LNCaP clone FGC (cell line): ENCODE measurements at regions not wholly inside any gene's neighbourhood (a gene's known extent, or its start where the extent isn't known, plus 50 kb on each side); places are given as distances from the start of the nearest gene placed in this dataset.

Source experiments
- DNase-seq: peaks from one replicate; pipeline ENCODE4 v3.0.0-alpha.2; 2011; ENCODE audit warnings: low read depth
- H3K4me3 ChIP-seq: 2 replicates; pipeline ENCODE4 v1.5.1; 2011; ENCODE audit warnings: mild to moderate bottlenecking, low read depth, low read length, control low read depth
- TF ChIP-seq, protein P1 (sequence below): IDR thresholded peaks from 2 replicates; pipeline ENCODE4 v1.5.1; 2012; ENCODE audit warnings: mild to moderate bottlenecking; ENCODE audit not compliant: control insufficient read depth, insufficient read depth; ENCODE audit errors: extremely low read depth

DNA sequence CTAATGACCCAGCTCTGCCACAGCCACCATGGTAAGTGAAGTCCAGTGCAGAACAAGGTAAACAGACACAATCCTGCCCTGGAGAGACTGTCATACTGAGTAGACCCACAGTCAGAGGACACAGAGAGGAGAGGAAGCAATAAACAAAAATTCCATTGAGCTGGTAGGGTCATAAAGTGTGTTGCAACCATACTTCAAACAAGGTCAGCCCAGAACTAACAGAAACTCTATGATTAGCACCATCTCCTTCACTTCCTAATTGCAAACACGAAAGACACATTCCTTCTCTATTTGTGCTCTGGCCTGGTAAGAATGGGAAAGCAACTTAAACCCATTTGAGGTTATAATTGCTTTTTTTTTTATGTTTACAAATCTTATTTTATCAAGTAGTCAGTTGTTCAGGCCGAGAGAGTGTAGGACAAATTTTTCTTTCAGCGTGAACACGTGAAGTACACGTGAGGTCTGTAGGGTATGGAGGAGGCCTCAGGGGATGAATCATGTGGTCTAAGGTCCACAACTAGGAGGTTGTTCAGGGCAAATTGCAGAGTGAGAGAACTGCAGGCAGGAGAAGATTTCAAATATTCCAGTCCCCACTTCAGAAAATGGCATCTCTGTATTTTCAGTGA, 71.4 kb upstream of the GLS start:
- DNase-seq: no peak
- TF ChIP-seq, protein P1, sequence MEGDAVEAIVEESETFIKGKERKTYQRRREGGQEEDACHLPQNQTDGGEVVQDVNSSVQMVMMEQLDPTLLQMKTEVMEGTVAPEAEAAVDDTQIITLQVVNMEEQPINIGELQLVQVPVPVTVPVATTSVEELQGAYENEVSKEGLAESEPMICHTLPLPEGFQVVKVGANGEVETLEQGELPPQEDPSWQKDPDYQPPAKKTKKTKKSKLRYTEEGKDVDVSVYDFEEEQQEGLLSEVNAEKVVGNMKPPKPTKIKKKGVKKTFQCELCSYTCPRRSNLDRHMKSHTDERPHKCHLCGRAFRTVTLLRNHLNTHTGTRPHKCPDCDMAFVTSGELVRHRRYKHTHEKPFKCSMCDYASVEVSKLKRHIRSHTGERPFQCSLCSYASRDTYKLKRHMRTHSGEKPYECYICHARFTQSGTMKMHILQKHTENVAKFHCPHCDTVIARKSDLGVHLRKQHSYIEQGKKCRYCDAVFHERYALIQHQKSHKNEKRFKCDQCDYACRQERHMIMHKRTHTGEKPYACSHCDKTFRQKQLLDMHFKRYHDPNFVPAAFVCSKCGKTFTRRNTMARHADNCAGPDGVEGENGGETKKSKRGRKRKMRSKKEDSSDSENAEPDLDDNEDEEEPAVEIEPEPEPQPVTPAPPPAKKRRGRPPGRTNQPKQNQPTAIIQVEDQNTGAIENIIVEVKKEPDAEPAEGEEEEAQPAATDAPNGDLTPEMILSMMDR: no peak
- no peak overlapping the region for H3K4me3 ChIP-seq

DNA sequence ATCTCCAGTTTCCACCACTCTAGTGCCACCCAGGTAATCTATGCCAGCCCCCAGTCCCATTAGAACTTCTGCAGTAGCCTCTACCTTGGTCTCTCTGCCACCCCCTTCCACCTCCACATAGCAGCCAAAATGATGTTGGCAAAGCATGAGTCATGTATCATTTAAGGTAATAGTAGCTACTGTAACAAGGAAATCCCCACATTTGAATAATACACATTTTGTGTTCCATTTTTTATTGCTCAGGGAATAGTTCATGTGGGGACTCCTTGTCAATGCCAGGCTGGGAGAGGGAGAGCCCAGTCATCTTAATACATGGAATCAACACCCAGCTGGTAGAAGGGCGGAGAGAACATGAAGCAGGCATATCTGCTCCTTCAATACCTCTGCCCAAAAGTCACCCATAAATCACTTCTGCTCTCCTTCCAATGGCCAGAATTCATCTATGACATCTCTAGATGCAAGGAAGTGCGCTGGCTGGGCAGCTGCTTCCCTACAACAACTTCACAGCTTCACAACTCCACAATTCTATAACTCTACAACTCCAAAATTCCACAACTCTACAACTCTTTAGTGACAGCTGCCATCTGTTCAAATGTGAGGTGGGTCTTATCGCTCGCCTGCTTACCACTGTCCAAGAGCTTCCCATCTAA, 70.6 kb upstream of the GLS start:
- H3K4me3 ChIP-seq: no peak overlapping the region
- DNase-seq: no peak
- TF ChIP-seq, protein P1: no peak

DNA sequence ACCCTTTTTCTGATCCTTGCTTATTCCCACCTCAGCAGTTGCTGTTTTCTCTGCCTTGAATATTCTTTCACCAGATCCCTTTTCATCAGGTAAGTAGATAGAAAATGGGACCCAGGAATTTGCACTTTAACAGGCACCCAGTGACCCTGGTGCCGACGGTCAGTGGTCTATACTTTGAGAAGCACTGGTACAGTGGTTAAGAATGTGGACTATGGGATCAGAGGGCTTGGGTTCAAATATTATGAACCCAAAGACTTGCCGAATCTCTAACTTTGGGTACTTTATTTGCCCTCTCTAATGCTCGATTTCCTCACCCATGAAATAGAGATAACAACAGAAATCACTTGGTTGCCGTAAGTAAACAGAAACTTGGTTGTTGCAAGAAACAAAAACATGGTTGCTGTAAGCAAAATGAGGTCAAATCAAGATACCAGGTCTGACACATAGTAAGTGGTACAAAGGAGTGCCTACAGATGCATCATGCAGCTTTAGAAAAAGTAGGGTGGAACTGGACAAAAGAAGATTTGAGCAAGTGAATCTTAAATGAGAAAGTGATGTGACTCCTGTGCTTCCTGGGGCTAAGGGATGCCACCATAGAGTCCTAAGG, 69.5 kb upstream of the GLS start:
- TF ChIP-seq, protein P1: no peak
- no peak for DNase-seq
- H3K4me3 ChIP-seq: no peak overlapping the region

DNA sequence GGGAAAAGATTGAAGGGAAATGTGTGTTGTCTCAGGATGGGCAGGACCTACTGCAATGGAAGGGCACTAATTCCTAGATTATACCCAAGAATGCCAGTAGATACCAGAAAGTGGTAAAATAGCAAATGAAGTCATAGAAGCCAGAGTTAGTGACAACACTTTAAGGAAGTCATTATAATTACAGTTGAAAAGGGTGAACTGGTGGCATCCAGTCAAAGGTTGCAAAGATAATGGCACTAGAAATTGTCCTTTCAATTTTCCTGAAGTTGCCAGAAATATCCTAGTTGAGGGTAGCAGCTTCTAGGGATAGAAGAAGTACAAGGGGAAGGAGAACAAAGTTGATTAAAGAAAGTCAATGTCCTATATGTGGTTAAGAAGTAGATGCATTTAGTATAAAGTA, 68.8 kb upstream of the GLS start:
- no peak for DNase-seq
- H3K4me3 ChIP-seq: no peak overlapping the region
- TF ChIP-seq, protein P1: no peak

DNA sequence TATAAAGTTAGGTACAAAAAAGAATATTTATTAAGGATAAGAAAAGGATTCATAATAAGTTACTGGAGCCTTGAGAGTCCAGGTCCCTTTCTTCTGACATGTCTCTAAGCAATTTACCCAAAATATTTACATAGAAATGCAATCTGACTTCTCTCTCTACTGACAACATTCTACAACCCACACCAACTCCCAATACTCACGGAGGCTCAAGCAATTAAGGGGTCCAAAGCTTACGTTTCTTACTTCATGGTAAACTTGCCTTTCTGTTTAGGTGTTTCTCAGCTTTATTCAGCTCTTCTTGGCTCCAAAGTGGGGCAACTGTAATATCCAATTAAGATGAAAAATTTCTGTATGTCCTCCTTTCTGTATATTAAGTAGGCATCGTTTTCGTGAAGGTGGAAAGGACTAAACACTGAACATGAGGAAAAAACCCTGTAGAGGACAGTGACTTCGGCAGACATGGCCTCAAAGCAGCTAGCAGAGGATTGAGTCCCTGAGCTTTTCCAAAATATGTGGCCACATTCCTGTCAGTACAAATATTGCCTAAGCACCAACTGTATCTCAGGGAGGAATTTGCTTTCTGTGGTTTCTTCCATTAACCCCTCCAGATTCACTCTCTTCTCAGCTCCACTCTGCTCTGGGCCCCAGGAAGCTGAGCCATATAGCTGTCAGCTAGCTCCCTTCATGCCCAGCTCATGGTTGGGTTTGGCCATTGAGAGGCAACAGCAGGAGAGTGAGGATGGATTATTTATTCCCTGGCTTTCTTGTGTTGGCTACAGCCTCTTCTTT, 67.9 kb upstream of the GLS start:
- no peak overlapping the region for H3K4me3 ChIP-seq
- TF ChIP-seq, protein P1: no peak
- DNase-seq: no peak

DNA sequence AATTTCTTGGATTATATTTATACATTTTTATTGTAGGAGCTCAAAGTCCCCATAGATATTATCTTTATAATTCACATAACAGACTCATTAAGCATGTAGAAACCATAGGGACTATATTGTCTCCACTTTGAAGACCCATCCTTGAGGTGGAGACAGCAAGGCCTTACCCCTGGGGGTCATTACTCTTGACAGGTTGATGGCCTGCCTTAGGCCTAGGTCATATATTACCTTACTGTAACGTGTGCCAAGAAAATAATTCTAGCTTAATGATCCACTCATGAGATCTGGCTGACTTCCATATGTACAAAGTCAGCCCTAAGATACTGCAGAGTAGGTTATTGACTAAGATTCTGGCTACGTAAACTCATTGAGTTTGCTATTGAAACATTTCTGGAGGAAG, 65.4 kb upstream of the GLS start:
- peak; percentile 52 for DNase-seq
- no peak overlapping the region for H3K4me3 ChIP-seq
- TF ChIP-seq, protein P1: no peak
